GM18517 (cell line): ENCODE measurements at regions not wholly inside any gene's neighbourhood (a gene's known extent, or its start where the extent isn't known, plus 50 kb on each side); places are given as distances from the start of the nearest gene placed in this dataset.
"Not testable (repeated sequence)": the region's sequence is repeated elsewhere in the genome, so short reads cannot be mapped to it uniquely, and the experiment has no call there.

Source experiments
- ATAC-seq: cut with Tn5 transposase; IDR thresholded peaks from one replicate; pipeline ENCODE4 v1.9.1; 2021; ENCODE audit warnings: mild to moderate bottlenecking, moderate library complexity; ENCODE audit not compliant: unreplicated experiment

DNA sequence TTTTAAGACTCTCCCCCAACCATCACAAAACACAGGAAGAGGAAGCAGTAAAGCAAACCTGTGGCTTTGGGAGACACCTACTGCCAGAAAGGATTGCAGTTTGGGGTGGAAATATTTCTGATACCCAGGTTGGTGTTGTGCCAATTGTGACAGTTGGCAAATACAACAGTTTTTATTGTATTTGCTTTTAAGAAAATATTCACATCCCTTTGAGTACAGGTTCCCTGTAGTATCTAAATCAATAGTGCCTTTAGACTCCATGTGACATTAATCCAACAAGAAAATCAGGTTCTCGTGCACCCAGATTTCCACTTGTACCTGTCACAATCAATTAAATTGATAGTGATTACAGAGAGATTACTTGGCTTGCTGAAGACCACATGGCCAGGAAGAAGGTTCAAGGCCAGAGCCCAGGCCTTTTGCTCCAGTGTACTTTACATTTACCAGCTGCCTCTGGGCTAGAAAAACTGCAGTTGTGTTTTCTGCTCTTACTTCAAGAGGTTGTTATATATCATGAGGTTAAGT is 361.2 kb downstream of the ATP23 start:
- no peak for ATAC-seq

DNA sequence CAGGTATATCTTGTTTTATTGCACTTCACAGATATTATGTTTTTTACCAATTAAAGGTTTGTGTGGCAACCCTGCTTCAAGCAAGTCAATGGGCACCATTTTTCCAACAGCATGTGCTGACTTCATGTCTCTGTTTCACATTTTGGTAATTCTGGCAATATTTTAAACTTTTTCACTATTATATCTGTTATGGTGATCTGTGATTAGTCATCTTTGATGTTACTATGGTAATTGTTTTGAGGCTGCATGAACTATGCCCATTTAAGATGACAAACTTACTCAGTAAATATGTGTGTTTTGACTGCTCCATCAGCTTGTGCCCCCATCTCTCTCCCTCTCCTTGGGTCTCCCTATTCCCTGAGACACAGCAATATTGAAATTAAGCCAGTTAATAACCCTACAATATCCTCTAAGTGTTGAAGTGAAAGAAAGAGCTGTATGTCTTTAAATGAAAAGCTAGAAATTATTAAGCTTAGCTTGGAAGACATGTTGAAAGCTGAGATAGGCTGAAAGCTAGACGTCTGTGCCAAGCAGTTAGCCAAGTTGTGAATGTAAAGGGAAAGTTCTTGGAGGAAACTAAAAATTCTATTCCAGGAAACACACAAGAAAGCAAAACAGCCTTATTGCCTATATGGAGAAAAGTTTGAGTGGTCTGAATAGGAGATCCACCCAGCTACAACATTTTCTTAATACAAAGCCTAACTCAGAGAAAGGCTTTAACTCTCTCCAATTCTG is 365.1 kb downstream of the ATP23 start:
- ATAC-seq = no peak

DNA sequence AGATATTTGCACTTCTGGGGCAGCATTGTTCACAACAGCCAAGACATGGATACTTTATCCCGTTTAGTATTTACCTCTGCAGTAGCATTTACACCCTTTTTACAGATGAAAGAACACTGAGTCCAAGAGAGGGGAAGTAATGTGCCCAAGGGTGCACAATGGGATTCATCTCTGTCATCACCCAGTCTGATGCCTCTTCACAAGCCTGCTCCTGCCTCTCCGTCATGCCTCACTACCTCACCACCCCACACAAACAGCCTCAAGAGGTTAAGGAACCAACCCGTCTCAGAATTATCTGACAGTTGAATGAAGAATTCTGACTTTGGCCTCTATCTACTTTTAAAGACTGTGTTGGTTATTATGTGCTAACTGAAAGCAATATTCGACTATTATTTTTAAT is 368.4 kb downstream of the ATP23 start:
- peak; percentile 46 for ATAC-seq

DNA sequence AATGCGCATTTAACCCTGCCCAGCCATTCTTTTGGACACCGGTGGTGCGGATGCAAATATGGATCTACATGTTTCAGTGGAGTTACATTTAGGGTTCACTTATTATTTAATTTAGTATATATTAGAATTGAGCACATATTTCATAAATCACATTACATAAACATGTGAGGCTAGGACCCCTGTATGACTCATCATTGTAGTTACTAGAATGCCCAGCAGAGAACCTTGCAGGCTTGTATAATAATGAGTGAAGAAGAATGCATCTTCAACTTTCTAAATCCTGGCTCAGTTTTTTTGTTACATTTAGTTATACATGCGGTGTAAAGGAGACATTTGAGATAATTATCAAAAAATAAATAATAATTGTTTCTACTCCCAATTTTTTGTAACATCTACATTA is 369.0 kb downstream of the ATP23 start:
- no peak for ATAC-seq

DNA sequence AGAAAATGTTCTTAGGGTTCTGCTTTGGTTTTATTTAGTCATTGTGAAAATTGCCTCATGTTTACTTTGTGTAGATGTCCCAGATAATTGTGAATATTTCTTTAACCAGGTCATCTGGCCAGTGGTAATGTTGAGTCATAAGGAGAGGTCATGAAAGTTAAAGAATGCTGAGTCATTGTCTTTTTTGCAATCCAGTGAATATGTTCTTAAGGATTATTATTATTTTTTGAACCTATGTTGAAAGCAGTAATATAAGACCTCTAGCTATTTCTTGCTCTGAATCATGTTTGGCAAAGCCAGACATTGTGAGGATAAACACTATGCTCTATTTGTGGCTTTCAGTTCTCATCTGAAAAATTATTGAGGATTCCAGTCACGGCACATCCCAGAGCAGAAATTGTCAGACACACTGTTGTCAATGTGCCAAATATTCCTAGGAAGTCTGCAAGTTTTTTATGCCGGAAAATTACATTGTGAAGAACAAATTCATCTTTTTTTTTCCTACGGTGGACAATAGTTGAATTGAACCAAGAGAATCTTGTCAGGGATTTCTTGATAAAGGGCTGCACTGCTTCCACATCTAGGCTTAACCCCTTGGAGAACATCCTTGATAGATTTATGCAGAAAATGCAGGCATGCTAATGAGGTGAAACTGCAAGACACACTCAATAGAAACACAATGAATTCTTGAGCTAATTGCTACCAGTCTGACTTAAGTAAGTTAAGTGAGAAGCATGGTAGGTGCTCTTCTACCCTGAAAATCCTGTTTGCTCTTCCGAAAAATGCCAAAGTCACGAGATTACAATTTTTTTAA is 369.6 kb downstream of the ATP23 start:
- peak; percentile 73 for ATAC-seq

DNA sequence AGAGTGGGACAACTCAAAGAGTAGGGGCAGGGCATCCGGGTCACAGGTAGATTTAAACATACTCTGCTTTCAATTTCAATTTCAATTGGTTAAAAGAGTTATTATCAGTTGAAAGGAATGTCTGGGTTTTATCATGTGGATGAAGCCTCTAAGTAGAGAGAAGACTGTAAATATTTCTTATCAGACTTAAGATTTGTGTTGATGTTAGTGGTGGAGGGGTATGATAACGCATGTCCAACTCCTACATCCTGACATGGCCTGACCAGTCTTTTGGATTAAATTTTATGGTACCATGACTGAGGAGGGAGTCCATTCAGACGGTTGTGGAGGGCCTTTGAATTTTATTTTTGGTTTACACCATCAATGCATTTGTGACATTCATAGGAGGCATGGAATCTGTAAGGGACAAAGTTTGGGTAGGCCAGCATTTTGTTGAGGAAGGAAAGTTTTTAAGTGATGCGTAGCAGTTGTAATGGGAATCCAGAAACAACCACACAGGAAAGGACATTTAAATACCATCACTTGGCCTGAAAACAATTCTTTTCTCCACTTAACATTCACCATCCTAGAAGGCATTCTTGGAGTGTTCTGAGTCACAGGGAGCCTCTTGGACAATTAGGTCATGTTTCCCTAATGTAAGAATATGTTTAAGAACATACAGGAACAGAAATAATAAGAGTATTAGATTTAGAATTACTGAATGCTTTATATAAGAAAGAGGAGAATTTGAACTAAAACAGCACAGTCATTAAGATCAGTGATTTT is 371.9 kb downstream of the ATP23 start:
- ATAC-seq = no peak

DNA sequence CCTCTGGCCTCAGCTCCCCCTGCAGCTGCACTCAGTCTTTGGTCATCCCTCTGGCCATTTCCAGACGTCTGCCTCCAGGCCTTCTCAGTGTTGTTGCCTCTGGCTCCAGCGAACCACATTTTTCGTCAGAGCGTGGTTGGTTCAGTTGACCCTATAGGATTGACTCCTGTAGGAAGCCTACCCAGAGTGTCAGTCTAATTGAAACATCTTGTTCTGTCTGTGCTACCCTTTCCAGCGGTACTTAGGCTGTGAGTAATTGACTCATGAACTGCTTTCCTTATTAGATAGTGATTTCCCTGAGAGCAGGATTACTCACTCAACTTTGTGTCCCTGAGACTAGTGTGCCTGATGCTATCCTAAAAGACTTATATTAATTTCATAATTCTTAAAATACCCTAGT is 373.2 kb downstream of the ATP23 start:
- no peak for ATAC-seq

DNA sequence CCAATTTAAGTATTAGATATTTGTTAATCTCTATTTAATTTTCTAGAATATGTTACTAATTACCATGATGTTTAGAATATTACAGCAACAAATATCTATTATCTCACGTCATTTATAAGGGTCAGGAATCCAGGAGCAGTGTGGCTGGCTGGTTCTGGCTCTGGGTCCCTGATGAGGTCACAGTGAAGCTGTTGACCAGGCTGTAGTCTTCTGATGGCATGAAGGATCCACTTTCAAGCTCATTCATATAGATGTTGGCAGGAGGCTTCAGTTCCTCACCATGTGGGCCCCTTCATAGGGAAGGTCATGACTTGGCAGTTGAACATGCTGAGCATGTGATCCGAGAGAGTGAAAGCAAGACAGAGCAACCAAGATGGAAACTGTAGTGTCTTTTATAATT is 375.6 kb downstream of the ATP23 start:
- no peak for ATAC-seq

DNA sequence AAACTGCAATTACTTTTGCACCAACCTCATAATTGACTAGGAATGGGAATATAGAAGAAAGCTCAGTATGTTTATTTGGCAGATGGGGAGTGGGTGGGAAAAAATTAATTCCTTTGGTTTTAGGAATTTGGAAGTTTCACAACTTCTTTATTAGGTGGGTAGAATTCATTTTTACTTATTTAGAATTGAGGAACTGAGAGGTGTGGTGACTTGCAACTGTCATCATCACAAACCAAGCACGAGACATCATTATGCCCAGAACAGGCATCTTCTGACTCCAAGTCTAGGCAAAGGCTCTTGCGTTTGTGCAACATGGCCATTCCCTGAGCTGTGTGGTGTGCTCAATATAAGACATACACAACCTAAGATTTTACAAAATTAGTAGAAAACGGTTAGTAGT is 380.0 kb downstream of the ATP23 start:
- ATAC-seq = no peak

DNA sequence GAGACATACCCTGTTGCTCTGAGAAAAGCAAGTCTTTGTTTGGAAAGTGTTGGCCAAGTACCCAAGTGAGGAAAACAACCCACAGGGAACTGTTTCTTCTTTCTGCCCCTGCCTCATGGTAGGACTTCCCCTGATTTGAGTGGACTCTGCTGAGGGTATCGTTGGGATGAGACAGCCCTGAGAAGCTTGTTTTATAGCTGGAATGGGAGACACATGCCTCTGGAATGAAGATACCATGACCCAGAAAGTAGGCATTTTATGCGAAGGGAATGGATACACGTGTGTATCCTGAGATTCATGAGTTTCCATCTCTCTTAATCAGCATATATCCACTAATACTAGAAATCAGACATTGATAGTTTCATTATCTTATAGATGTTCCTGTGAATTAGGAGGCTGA is 382.3 kb downstream of the ATP23 start:
- ATAC-seq = no peak

DNA sequence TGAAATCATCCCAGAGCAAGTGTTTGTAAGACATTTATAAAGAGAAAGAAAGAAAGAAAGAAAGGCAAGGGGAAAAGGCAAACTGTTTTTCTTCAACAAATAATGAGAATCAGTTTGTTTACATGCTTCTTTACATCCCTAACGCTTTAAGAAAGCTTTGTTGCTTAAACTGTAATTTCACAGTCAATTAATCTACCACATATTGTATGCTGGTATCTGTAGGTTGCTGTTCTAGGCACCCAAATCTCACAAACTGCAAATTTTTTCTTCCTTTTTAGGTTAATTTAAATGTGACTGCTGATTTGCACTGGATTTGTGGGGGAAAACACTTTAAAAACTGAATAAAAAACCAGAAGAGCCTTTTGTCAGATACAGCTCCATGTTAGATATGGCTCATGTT is 384.2 kb downstream of the ATP23 start:
- ATAC-seq = no peak

DNA sequence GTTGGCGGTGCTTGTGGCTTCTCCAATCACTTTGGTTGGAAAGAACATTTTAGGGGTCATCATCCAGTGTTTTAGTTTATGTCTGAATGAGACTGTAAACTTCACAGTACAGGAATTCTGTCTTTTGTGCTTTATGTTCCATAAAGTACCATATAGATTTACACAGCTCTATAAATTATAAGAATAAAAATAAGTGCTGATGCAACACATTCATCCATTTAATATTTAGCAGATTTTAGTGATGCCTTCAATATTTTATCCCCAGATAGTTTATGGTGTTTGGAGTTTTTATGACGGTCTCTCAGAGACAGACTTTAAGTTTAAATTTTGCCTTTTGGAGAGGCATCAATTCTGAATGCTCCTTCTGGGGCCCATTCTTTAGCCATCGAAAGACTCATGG is 385.2 kb downstream of the ATP23 start:
- ATAC-seq = no peak

DNA sequence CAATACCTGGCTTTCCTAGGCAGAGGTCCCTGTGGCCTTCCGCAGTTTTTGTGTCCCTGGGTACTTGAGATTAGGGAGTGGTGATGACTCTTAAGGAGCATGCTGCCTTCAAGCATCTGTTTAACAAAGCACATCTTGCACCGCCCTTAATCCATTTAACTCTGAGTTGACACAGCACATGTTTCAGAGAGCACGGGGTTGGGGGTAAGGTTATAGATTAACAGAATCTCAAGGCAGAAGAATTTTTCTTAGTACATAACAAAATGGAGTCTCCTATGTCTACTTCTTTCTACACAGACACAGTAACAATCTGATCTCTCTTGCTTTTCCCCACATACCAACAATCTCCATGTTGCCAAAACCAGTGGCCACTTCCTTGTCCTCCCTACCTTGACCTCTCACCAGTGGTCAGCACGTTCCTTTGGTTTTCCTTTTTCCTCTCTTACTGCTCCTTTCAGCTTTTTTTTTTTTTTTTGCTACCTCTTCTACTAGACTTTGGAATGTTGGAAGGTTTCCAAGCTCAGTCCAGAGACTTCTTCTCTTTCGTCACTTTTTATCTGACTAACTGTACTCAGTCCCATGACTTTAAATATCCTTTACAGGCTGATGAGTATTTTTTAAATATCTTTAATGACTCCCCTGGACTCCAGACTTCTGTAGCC is 395.3 kb downstream of the ATP23 start:
- ATAC-seq = not testable (repeated sequence)

DNA sequence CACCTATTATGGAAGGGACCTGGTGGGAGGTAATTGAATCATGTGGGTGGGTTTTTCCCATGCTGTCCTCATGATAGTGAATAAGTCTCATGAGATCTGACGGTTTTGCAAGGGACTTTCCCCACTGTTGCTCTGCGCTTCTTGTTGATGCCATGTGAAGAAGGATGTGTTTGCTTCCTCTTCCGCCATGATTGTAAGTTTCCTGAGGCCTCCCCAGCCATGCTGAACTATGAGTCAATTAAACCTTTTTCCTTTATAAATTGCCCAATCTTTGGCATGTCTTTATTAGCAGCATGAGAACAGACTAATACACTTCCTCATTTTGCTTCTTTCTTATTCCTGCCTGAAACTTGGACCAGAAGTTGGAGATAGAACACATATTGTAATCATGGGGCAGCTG is 396.2 kb downstream of the ATP23 start:
- ATAC-seq = not testable (repeated sequence)

DNA sequence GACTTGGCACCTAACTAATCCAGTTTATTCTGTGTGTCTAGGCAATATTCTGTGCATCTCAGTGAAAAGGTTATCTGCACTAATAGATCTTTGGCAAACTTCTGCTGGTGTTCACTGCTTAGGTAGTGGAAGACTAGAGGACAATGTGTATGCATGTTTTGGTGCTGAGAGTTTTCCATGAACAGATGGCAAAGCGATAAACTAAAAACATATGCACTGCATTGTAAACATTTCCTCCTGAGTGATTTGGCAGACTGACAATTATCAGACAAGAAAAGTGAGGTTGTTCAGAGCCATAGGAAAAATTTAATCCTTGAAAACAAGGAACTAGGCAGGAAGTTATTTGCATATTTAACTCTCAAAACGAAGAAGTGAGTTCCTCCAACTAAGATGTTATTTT is 400.4 kb downstream of the ATP23 start:
- ATAC-seq = no peak

DNA sequence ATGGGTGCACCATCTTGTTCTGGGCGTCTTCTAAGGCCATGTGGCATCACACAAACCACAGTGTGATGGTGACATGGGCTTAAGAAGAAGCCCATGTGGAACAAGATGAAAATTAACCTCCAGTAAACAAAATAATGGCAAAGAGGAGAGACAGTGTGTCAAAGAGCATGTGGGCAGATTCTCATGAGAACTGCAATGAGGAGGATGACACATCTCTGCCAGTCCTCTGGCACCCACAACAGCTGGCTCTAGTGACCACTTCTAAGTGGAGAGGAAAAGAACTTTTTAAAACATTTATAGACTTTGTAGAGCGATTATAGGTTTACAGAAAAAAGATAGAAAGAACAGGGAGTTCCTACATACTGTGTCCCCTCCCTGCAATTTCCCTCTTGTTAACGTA is 401.4 kb downstream of the ATP23 start:
- ATAC-seq = no peak

DNA sequence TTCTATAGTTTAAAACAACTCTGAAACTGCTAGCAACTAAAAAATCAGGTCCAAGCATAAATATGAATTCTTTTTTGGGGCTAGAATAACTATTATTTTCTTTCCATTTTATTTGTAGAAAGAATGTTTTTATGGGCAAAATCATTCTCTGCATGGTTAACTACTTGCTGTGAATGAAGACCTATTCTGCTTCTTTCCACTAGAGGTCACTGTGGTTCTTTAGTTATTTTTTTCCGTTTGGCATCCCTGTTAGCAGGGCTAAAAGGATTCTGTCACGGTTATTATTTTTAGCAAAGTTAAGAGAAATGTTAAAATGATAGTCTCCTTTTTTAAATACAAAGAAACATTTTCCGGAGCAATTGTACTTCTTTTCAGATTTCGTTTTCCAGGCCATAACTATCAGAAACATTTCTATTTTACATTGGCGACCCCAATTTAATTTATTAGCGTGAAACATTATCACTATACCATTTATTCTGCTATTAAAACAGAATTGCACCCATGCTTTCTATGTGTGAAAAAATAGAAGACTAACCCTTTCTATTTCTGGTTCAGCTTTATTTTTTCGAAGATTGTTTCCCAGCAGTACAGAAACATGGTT is 404.8 kb downstream of the ATP23 start:
- peak; percentile 81 for ATAC-seq

DNA sequence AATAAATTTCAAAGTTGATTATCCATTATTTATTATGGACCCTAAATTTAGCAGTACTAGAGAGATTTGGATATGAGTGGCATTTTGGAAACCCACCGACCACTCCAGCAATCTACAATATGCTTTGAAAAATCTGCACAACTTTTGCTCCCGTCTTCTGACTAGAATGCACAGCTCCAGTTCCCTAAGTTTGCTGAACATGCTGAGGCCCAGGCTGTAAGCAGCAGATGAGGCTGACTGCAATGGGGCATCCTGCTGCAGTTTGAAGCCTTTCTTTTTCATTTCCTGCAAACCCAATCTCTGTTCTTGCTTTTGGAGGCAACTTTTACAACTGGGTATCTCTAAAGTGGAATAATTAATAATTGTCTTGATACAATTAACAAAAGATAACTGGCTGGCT is 405.8 kb downstream of the ATP23 start:
- ATAC-seq = no peak

DNA sequence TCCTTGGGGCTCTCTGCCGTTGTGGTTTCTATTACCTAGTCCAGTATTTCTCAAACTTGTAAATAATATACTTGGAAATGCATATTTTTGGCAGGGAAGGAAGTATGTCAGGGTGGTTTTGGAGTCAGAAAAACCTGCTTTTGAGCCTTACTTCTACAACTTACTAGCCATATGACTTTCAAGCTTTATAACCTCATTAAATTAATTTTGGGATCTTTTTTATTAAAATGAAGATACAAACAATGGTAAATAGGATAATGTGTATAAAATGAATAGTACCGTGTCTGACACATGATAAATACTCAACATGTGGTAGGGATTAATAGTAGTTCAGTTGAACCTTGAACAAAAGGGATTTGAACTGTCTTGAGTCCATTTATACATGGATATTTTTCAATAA is 406.3 kb downstream of the ATP23 start:
- ATAC-seq = no peak

DNA sequence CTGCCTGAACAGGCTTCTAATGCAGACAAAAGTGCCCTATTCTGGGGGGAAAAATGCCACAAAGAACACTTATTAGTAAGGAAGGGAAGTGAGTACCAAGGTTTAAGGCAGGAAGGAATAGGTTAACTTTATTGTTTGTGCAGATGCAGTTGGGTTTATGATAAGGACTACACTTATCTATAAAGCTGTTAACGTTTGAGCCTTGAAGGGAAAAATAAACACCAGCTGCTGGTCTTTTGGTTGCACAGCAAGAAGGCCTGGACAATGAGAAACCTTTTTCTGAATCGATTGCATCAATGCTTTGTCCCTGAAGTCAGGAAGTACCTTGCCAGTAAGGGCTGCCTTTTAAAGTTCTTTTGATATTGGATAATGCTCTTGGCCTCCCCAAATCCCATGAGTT is 407.8 kb downstream of the ATP23 start:
- ATAC-seq = no peak

DNA sequence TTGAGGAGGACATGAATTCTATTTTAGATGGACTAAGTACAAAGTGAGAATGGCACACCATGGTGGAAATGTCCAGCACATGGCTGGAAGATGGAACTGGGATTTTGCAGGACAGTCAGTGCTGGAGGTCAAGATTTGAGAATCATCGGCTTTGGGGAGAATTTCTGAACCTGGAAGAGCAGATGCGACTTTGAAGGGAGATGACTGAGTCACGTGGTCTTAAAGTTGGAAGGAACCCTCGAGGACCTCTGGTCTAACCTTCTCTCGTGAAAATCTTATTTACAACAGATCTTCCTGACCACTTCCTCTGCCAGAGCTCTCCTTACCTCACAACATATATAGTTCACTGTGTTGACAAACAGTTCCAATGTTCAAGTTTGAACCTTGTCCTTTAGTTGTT is 415.4 kb downstream of the ATP23 start:
- no peak for ATAC-seq
